ENCODE measurements at regions not wholly inside any gene's neighbourhood (a gene's known extent, or its start where the extent isn't known, plus 50 kb on each side); places are given as distances from the start of the nearest gene placed in this dataset.
"Not testable (repeated sequence)": the region's sequence is repeated elsewhere in the genome, so short reads cannot be mapped to it uniquely, and the experiment has no call there.

GRCh38 chr10:94220717-94221116 lies 142.0 kb downstream of the NOC3L start:
- FAIRE-seq = no peak
- no peak for DNase-seq (ENCODE audit: low spot score)

GRCh38 chr10:94223702-94224370 lies 138.9 kb downstream of the NOC3L start:
- DNase-seq (ENCODE audit: low spot score) = no peak
- FAIRE-seq = no peak

- DNase-seq (ENCODE audit: low spot score) = no peak
- FAIRE-seq = no peak
These were observed 138.1 kb downstream of the NOC3L start for GRCh38 chr10:94224656-94225055.

GRCh38 chr10:94225589-94225988 lies 137.2 kb downstream of the NOC3L start:
- no peak for DNase-seq (ENCODE audit: low spot score)
- no peak for FAIRE-seq

- FAIRE-seq = no peak
- no peak for DNase-seq (ENCODE audit: low spot score)
These were observed 132.5 kb downstream of the NOC3L start for GRCh38 chr10:94230134-94230785.

GRCh38 chr10:94232711-94233383 lies 129.9 kb downstream of the NOC3L start:
- DNase-seq (ENCODE audit: low spot score) (no peak), FAIRE-seq (no peak)

GRCh38 chr10:94235461-94235860 lies 127.3 kb downstream of the NOC3L start:
- no peak for FAIRE-seq

GRCh38 chr10:94238006-94238617 lies 124.6 kb downstream of the NOC3L start:
- FAIRE-seq (no peak), DNase-seq (ENCODE audit: low spot score) (no peak)

More at GRCh38 chr10:94235461-94235860, 127.3 kb downstream of the NOC3L start:
- DNase-seq (ENCODE audit: low spot score) = no peak

- DNase-seq (ENCODE audit: low spot score) (no peak), FAIRE-seq (no peak)
These were observed 123.0 kb downstream of the NOC3L start for GRCh38 chr10:94239696-94240095.

- FAIRE-seq (no peak), DNase-seq (ENCODE audit: low spot score) (no peak)
These were observed 122.2 kb downstream of the NOC3L start for GRCh38 chr10:94240491-94240890.

- FAIRE-seq (no peak), DNase-seq (ENCODE audit: low spot score) (no peak)
These were observed 121.8 kb downstream of the NOC3L start for GRCh38 chr10:94240901-94241300.

- DNase-seq (ENCODE audit: low spot score) (no peak), FAIRE-seq (no peak)
These were observed 111.6 kb downstream of the NOC3L start for GRCh38 chr10:94251098-94251497.

- DNase-seq (ENCODE audit: low spot score) = no peak
- FAIRE-seq = no peak
These were observed 111.2 kb downstream of the NOC3L start for GRCh38 chr10:94251568-94251967.

GRCh38 chr10:94257407-94257806 lies 105.3 kb downstream of the NOC3L start:
- not testable (repeated sequence) for FAIRE-seq; DNase-seq (ENCODE audit: low spot score)

- FAIRE-seq (no peak), DNase-seq (ENCODE audit: low spot score) (no peak)
These were observed 102.3 kb downstream of the NOC3L start for GRCh38 chr10:94260455-94260854.

- FAIRE-seq = no peak
- no peak for DNase-seq (ENCODE audit: low spot score)
These were observed 98.7 kb downstream of the NOC3L start for GRCh38 chr10:94264085-94264484.

GRCh38 chr10:94266091-94266490 lies 96.6 kb downstream of the NOC3L start:
- no peak for FAIRE-seq
- DNase-seq (ENCODE audit: low spot score) = no peak

- FAIRE-seq (no peak), DNase-seq (ENCODE audit: low spot score) (no peak)
These were observed 94.1 kb downstream of the NOC3L start for GRCh38 chr10:94268652-94269051.

- no peak for DNase-seq (ENCODE audit: low spot score)
These were observed 88.5 kb downstream of the NOC3L start for GRCh38 chr10:94274142-94274787.

GRCh38 chr10:94276140-94276539 lies 86.6 kb downstream of the NOC3L start:
- DNase-seq (ENCODE audit: low spot score) (no peak), FAIRE-seq (no peak)

More at GRCh38 chr10:94274142-94274787, 88.5 kb downstream of the NOC3L start:
- FAIRE-seq = no peak

GRCh38 chr10:94277450-94277849 lies 85.3 kb downstream of the NOC3L start:
- DNase-seq (ENCODE audit: low spot score) (no peak), FAIRE-seq (no peak)

All from urothelium cell line (cell line).